H4 (cell line): ENCODE measurements at regions not wholly inside any gene's neighbourhood (a gene's known extent, or its start where the extent isn't known, plus 50 kb on each side); places are given as distances from the start of the nearest gene placed in this dataset.
A peak's percentile ranks its signal among the peaks of the same experiment; 100 is the strongest.

Experiments
- DNase-seq: peaks from one replicate; pipeline ENCODE4 v3.0.0-alpha.2; 2015; ENCODE audit warnings: low spot score

DNA sequence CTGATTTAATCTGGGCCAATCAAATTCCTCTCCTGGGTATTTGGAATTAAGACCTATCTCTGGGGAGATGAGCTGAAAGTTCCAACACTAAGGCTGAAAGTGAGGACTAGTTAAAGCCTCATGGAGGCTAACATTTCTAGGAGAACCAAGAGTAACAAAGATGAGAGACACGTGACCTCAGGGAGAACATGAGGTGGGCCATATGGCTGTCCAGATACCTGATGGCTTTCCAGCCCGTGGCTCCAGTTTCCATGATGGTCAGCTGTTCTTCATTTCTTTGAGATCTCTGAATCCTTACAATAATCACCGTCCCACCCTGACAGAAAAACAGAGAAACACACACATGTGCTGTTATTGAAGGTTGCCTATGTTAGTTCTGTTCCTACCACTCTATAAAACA is 66.1 kb downstream of the LEPR start:
- DNase-seq: no peak

DNA sequence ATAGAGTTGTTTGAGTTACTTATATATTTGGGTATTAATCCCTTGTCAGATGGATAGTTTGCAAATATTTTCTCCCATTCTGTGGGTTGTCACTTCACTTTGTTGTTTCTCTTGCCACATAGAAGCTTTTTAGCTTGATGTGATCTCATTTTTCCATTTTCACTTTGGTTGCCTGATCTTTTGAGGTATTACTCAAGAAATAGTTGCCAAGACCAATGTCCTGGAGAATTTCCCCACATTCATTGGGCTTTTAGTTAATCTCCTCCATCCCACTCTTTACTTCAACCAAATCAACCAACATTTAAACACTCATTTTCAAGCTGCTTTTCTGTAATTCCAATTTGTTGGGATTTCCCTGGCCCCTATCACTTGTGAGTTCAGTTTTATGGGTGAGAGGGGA is 69.0 kb downstream of the LEPR start:
- no peak for DNase-seq

DNA sequence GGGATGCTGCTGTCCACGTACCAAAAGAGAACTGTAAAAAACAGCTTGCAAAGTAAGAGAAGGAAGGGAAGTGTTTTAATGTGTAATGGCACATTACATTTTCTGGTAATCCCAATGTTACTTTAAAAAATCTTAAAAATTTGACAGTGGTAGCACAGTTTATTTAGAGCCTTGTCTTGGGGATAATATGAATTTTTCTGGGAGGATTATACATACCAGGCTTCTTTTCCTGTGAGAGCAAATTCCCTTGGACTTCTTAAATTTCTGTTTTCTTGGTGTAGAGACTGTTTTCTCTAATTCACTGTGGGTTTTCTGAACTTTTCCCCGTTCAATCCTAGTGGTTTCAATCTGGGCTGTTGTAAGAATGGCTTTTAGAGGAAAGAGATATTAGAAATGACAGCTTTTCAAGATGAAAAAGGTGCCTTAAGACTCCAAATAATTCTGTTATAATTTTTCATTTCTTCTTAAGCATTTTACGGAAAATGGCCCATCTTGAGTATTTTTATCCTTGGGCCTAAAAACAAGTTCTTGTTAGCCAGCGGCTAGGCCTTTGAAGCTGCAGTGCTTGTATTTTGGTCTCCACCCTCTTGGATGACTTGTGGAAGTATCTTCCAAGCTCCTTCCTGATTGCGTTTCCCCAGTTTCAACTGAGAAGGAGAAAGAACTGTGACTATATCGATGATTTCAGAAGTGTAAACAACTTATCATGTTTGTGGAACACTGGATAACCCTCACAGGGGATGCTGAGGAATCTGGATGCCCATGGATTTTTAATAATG is 70.0 kb downstream of the LEPR start:
- DNase-seq: no peak

DNA sequence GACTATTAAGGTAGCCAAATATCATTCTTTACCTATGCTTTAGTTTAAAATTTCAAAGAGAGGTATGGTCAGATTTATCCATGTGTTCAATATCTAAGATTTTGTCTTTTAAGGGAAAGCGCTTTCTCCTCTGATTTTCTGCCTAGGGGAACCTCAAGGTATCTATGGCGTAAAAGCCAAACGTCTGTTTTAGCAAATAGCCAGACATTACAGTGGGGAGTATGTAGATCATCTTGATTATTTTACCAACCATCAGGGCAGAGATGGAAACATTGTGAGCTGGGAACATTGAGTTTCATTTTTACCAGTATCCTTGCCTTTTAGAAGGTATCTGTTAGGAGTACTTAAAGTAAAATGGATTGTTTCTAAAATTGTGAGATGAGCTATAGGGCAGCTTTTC is 71.0 kb downstream of the LEPR start:
- DNase-seq: no peak

DNA sequence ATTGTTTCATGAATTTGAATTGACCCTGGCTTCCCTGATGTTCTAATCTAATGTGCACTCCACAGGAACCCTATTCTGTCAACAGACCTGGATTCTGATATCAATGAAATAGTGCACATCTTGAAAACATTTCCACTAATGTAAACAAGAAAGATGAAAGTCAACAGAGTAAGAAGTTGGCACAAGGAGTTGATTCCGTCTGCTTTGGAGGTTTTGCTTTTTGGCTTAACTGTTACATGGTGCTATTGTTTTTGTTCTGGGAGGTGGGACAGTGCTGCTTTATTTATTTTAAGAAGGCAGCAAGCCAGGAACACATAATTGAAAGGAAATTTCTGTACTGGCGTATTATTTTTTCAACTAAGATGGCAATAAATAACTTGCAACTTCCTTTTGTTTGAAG is 73.3 kb downstream of the LEPR start:
- DNase-seq: peak; percentile 34

DNA sequence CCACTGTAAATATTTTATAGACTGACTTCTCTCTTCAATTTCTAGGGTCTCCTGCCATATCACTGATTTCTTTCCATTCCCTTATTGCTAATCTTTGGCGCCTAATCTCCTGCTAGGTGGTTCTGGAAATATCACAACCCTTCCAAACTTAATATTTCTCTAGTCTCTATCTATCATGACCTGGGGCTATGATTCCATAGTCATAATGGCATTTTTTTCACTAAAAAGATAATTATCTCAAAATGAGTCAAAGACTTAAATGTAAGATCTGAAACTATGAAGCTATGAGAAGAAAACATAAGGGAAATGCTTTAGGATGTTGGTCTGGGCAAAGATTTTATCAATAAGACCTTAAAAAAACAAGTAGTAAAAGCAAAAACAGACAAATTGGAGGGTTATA is 74.2 kb downstream of the LEPR start:
- no peak for DNase-seq

DNA sequence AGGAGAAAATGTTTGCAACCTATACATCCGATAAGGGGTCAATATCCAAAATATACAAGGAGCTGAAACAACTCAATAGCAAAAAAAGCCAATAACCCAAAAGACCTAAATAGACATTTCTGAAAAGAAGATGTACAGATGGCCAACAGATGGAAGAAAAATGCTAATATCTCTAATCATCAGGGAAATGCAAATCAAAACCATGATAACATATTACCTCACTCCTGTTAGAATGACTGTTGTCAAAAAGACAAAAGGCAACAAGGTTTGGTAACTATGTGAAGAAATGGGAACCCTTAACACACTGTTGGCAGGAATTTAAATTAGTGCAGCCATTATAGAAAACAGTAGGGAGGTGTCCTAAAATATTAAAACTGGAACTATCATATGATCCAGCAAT is 74.7 kb downstream of the LEPR start:
- DNase-seq: no peak

DNA sequence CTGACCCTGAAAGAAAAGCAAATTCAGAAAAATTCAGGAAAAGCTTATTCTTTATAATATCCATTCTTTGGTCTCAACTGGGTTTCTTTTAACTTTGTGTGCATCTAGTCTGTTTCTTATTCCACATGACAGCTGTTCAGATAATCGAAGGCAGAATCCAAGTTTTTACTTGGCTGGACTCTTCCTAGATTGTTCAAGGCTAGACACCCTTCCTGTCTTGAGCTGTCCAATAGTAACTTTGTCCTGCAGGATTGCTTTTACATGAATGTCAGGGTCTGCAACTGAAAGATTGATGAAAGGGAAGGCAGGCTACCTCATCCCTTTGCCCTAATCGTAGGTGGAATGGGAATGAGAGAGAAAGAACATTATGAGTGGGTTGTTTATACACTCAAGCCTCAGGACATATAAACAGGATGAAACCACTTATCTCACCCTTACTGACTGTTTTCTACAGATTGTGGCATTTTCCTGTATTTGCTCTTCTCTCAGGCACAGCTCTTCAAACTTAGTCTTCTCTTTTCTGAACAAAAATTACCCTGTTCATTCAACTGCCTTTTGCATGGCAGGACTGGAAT is 76.9 kb downstream of the LEPR start:
- peak; percentile 32 for DNase-seq

DNA sequence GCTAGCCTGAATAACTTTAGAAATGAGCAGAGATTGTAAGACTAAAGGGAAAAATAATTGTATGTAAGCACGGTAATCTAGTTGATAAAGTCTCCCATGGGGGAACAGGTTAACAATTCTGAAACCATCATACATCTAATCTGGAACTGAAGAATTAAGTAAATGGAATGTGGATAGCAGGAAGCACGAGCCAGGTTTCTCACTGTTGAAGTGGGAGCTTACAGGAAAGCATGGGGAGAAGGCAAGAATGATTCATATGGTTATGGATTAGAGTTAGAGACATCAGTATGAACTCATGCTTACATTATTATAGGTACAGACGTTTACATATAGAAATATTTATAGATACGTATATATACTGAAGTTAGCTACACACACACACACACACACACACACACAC is 83.0 kb downstream of the LEPR start:
- no peak for DNase-seq

DNA sequence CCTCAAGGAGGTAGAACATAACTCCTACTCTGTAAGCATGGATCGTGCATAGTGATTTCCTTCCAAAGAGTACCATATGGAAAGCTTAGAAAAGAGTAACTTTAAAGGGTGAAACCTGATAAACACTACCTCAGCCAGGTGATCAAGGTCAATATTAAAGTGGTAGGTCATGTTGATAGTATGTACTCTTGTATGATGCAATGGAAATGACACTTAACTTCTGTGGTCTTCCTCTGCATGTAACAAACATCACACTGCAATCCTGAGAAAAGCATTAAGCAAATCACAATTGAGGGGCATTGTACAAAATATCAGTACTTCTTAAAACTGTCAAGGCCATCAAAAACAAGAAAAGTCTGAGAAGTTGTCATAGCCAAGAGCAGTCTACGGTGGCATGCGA is 83.8 kb downstream of the LEPR start:
- DNase-seq: no peak

DNA sequence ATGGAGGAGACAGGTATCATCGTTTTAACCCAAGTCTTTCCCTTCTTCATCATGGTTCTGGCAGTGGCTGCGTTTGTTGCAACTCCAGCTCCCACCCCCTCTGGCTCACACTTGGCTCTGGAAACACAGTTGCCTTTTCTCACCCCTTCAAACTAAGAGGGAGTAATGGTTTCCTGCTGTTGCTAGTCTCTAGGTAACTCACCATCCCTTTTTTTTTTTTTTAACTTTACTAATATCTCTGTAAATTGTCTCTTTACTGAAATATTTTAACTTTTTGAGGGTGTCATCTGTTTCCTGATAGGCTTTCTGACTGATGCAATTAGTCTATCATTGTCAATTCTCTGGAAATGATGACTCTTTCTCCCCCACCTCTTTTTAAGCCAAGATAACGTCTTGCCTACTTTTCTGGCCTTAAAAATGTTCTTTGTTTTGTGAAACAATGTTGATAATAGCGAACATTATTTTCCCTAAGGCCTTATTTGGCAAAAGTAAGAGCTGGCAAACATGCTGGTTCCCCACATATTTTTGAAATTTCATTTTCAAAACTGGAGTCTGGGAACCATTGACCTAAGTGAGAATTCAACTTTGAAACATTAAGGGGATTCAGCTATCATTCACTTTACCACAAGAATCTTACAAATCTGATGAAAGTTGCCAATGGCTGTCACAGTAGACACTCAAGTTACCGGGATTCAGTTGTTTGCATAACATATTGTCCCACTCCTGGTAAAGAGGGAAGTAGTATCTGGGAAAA is 85.3 kb downstream of the LEPR start:
- DNase-seq: no peak

DNA sequence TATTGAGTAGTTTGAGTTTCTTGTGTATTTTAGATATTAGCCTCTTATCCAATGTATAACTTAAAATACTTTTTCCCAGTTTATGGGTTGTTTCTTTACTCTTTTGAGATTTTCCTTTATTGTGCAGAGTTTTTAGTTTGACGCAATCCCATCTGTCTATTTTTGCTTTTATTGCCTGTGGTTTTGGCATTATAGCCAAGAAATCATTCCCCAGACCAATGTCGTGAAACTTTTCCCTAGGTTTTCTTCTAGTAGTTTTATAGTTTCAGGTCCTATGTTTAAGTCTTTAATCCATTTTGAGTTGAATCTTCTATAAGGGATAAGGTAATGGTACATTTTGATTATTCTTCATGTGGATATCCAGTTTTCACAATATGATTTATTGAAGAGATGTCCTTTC is 87.6 kb downstream of the LEPR start:
- no peak for DNase-seq

DNA sequence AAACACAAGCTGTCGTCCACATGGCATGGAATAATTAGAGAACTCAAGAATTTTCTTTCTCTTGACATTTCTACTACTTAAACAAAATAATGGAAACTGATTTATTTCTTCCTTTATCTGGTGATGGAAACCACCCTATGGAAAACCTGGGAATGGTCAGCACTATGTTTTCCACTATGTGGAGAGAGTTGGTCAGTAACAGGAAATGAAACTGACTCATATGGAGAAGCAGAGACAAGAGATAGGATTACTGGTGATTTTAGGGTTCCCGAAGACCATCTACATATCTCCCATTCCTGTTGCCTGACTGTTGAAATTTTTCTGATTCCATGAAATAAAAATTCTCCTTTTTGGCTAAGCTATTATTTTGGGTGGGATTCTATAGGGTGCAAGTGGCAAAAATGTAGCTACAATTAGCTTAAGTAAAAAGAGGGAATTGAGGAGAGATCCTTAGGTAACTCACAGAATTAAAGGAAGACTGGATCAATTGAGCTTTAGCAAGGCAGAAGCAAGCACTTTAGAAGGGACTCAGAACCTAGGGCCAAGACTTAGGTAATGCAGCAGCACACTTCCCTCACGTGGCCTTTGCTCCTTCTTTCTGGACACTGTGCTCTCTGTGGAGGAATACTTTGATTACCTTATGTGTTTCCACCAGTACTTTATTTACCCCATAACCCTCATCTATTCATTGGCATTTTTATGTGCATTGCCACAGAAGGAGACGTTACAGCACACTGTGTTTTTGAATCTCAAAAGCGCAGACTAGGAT is 89.6 kb downstream of the LEPR start:
- no peak for DNase-seq

DNA sequence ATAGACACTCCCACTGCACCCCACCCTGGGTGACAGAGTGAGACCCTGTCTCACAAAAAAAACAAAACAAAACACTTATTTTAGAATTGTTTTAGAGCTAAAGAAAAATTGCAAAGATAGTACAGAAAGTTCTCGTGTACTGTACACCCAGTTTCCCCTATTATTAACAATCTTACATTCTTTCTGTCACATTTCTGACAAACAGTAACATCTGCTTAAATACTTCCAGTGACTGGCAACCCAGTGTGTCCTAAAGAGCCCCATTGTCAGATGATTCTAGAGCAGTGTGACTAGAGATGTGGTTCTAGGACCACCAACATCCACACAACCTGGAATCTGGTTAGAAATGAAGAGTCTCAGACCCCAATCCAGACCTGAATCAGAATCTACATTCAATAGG is 90.5 kb downstream of the LEPR start:
- no peak for DNase-seq

DNA sequence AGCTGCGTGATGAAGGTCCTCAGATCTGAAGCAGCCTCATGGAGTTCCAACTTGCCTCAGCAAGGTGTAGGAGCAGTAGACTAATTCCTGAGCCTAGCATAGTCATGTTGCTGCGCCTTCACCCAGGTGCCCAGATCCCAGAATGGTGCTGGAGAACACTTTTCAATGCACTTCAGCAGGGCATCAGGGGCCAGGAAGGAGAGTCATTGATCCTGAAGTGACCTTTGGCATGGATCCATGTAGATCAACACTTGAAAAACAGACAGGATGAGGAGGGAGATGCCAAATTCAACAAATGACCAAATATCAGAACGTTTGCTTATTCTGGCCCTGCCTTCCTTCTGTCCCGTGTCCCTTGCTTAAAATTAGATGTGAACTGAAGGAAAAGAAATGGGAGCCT is 91.9 kb downstream of the LEPR start:
- DNase-seq: no peak

DNA sequence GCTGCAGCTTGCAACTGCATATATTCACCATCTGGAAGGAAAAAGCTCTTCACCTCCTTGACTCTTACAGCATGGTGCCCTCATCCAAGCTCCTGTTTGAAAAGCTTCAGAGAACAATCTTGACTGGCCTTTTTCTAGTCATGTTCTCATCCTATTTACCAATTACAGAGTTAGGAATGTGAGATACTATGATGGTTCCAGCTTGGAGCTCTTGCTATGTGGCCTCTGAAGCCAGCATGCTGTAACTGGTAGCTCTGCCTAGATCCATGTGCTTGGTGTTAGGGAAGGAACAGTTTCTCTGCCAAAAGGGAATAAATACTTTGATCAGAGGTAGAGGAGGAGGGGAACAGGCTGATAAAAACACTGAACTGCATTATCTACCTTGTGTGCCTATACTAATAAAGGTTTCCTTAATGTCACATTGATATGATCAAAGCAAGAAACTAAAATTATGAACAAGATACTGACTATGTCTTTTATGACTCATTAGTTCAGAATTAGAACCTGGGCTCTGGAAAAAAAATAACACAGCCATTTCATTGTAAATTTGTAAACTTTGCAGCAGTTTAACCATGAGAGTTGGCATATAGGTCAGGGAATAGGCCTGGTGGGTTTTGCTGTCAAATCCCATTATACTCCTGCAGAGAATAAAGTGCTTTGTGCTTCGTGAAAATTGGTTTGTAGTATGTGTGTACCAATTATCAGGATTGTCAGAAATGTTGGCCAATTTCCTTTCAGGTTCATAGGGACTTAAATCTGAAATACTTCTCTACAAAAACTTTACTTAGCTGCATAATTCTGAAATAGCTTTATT is 92.7 kb downstream of the LEPR start:
- DNase-seq: no peak

DNA sequence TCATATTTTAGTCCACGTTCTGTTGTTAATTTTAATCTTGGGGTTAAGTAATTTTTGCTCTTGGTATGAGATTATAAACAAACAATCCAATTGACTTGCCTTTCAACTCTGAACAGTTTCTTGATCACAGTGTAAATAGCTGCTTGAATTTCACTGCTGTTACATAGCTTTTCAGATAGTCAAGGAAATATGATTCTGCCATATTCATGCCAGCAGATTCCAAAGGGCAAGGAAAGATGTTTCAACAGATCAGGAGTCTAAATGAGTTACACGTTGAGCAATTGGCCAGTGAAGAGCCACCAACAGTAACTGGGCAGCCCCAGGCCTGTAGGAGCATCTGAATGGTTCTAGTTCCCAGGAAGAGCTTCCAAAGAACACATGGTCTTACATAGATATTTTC is 93.6 kb downstream of the LEPR start:
- no peak for DNase-seq

DNA sequence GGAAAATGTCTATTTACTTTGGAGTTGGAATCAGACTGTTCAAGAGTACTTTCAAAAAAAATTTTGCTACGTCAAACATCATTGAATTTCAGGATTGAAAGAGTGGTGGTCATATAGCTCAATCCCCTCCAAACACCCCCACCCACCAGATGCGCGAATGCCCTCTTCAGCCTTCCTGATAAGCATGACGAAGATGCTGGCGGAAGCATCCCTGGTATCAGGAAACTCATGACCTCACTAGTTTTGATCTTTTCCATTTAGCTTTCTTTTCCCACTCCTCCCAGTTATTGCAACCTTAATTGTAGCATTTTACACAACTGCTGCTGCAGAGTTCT is 104.4 kb downstream of the LEPR start:
- no peak for DNase-seq

DNA sequence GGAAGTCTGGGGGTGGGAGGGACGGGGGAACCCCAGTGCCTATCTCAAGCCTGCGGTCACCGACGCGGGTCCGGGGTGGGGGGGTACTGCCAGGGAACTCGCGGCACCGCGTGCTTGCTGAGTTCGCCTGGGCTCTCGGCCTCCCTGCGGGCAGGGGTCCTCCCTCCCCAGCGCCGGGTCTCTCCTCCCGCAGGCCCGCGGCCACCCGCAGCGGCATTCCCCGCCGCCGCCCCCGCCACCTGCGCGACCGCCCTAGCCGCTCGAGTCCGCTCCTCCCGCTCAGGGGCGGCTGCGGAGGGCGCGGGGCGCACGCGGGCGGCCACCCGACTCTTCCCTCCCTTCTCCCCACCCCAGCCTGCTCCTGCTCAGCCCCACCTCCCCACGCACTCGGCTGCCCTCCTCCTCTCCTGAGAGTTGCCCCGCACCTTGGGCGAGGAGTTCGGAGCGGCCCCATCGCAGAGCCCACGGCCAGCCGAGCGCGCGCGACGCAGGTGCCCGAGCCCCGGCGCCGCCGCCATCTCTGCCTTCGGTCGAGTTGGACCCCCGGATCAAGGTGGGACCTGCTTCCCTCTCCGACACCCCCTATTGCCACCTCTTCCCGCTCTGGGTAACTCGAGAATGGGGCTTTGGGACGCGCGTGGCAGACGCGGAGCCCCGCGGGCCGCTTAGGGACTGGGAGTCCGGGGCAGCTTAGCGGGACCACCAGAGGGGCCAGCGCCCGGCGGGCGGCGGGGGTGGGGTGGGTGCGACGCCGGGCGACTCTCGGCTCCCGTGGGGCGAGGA is 105.0 kb downstream of the LEPR start:
- DNase-seq: no peak

DNA sequence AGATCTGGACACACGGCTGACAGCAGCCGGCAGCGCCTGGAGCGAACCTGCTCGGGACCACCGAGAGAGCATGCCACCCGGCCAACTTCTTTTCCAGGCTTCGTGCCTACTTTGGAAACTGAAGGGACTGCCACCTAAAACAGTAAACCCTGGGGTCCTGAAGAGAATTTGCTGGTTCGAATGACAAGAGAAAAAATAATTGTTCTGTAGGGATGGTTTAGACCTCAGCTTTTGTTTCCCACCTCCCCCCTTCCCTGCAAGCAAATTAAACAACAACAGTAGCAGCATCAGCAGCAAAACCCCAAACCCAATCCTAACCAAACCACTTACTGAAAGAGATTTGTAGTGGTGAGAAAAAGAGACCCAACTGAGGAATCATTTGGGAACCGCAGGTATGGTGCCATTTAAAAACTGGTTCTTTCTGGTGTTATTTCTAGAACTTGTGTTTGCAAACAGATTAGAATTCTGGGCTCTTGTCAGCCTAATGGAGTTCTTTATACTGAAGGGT is 105.6 kb downstream of the LEPR start:
- no peak for DNase-seq

DNA sequence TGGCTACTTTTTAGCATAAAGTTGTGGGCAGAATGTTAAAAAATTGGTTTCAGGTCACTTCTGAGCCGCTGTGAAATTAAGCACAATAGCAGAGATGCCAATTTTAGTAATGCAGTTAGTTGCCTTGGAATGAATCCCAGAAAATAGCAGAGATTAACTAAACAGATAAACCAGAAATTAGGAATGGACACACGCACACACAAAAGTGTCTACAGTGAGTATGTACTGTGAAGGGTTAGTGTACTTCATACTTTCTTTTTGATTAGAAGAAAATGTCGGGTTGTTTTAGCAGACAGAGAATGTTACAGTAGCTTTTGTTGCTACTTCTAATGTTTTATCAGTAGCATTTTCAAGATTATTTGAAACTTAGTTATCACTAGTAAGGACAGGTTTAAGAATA is 106.7 kb downstream of the LEPR start:
- peak; percentile 72 for DNase-seq
